Liver (tissue), 8 donors: ENCODE measurements at regions not wholly inside any gene's neighbourhood (a gene's known extent, or its start where the extent isn't known, plus 50 kb on each side); places are given as distances from the start of the nearest gene placed in this dataset.

Source experiments
- DNase-seq: peaks from one replicate; pipeline ENCODE4 v3.0.0-alpha.2; 2017; ENCODE audit warnings: low spot score
- H3K27ac ChIP-seq, 2 donors: one replicate each; pipeline ENCODE4 v1.7.0; 2013; ENCODE audit warnings: inconsistent platforms in 2 of 2, low read length in 2 of 2, control low read depth in 1 of 2, low read depth in 1 of 2, mild to moderate bottlenecking in 1 of 2
- H3K27me3 ChIP-seq, 4 donors: one replicate each; pipeline versions ENCODE4 v1.6.1 to v1.7.0; 2013; ENCODE audit warnings: low read length in 3 of 4, inconsistent platforms in 1 of 4, mild to moderate bottlenecking in 1 of 4, moderate library complexity in 1 of 4; ENCODE audit not compliant: control insufficient read depth in 4 of 4, insufficient read depth in 4 of 4
- H3K36me3 ChIP-seq, 4 donors: one replicate each; pipeline versions ENCODE4 v1.6.1 to v1.7.0; 2013; ENCODE audit warnings: low read length in 3 of 4, mild to moderate bottlenecking in 3 of 4, low read depth in 1 of 4, moderate library complexity in 1 of 4; ENCODE audit not compliant: control insufficient read depth in 4 of 4, insufficient read depth in 3 of 4
- H3K4me1 ChIP-seq, 4 donors: one replicate each; pipeline versions ENCODE4 v1.6.1 to v1.7.0; 2013; ENCODE audit warnings: low read length in 3 of 4, mild to moderate bottlenecking in 3 of 4, moderate library complexity in 1 of 4; ENCODE audit not compliant: control insufficient read depth in 4 of 4, insufficient read depth in 4 of 4
- H3K4me3 ChIP-seq, 3 donors: one replicate each; pipeline versions ENCODE4 v1.6.1 to v1.7.0; 2013; ENCODE audit warnings: low read length in 3 of 3, control low read depth in 1 of 3, low read depth in 1 of 3, mild to moderate bottlenecking in 1 of 3
- H3K9ac ChIP-seq, 2 donors: one replicate each; pipeline ENCODE4 v1.7.0; 2013; ENCODE audit warnings: low read length in 2 of 2, mild to moderate bottlenecking in 2 of 2, moderate library complexity in 2 of 2, control low read depth in 1 of 2, low read depth in 1 of 2
- H3K9me3 ChIP-seq, 4 donors: one replicate each; pipeline versions ENCODE4 v1.6.1 to v1.7.0; 2013; ENCODE audit warnings: low read length in 3 of 4; ENCODE audit not compliant: control insufficient read depth in 4 of 4
- EGR1 ChIP-seq, 2 donors: IDR thresholded peaks; 2 replicates each; pipeline ENCODE4 v1.6.1; 2016 to 2018; ENCODE audit warnings: antibody characterized with exemption in 2 of 2, low read depth in 2 of 2
- FOXA2 ChIP-seq: IDR thresholded peaks from 2 replicates; pipeline ENCODE4 v1.6.1; 2016; ENCODE audit warnings: antibody characterized with exemption
- GABPA ChIP-seq, 2 donors: IDR thresholded peaks in 1 of 2; conservative IDR thresholded peaks in 1 of 2; 2 replicates each; pipeline ENCODE4 v1.6.1; 2016; ENCODE audit warnings: antibody characterized with exemption in 2 of 2, mild to moderate bottlenecking in 1 of 2, moderate library complexity in 1 of 2
- HNF4A ChIP-seq, 2 donors: conservative IDR thresholded peaks; 2 replicates each; pipeline ENCODE4 v1.6.1; 2016; ENCODE audit warnings: antibody characterized with exemption in 2 of 2, mild to moderate bottlenecking in 2 of 2
- HNF4G ChIP-seq: IDR thresholded peaks from 2 replicates; pipeline ENCODE4 v1.6.1; 2016; ENCODE audit warnings: antibody characterized with exemption
- JUND ChIP-seq, 2 donors: IDR thresholded peaks; 2 replicates each; pipeline ENCODE4 v1.6.1; 2016; ENCODE audit warnings: antibody characterized with exemption in 2 of 2
- NR2F2 ChIP-seq: IDR thresholded peaks from 2 replicates; pipeline ENCODE4 v1.6.1; 2016; ENCODE audit warnings: antibody characterized with exemption
- SP1 ChIP-seq: IDR thresholded peaks from 2 replicates; pipeline ENCODE4 v1.6.1; 2018; ENCODE audit warnings: antibody characterized with exemption, mild to moderate bottlenecking
- TAF1 ChIP-seq: conservative IDR thresholded peaks from 2 replicates; pipeline ENCODE4 v1.6.1; 2016; ENCODE audit warnings: antibody characterized with exemption, mild to moderate bottlenecking
- YY1 ChIP-seq: IDR thresholded peaks from 2 replicates; pipeline ENCODE4 v1.6.1; 2016; ENCODE audit warnings: antibody characterized with exemption, mild to moderate bottlenecking
- WGBS: extraction: QIAGEN DNeasy Blood & Tissue Kit; methylation state at CpG from one replicate; pipeline ENCODE4 v1.1.7; 2013; 5-methylcytosine and 5-hydroxymethylcytosine counted together
- TF ChIP-seq, protein P1 (sequence below): fragments of 150-350 bp; IDR thresholded peaks from 2 replicates; pipeline ENCODE4 v1.5.1; 2017; ENCODE audit warnings: improper control_type of control experiment, low read depth, low read length; ENCODE audit not compliant: missing input control
- TF ChIP-seq, protein P2 (sequence below): IDR thresholded peaks from 2 replicates; pipeline ENCODE4 v1.6.1; 2016; ENCODE audit warnings: antibody characterized with exemption
- TF ChIP-seq, protein P3 (sequence below): IDR thresholded peaks from 2 replicates; pipeline ENCODE4 v1.6.1; 2016; ENCODE audit warnings: antibody characterized with exemption
- TF ChIP-seq, protein P4 (sequence below): IDR thresholded peaks from 2 replicates; pipeline ENCODE4 v1.6.1; 2016; ENCODE audit warnings: antibody characterized with exemption, mild to moderate bottlenecking
- donor health status: healthy.
- donor health status: healthy.
- donor health status: healthy.
- donor health status: healthy.
- donor health status: healthy.

DNA sequence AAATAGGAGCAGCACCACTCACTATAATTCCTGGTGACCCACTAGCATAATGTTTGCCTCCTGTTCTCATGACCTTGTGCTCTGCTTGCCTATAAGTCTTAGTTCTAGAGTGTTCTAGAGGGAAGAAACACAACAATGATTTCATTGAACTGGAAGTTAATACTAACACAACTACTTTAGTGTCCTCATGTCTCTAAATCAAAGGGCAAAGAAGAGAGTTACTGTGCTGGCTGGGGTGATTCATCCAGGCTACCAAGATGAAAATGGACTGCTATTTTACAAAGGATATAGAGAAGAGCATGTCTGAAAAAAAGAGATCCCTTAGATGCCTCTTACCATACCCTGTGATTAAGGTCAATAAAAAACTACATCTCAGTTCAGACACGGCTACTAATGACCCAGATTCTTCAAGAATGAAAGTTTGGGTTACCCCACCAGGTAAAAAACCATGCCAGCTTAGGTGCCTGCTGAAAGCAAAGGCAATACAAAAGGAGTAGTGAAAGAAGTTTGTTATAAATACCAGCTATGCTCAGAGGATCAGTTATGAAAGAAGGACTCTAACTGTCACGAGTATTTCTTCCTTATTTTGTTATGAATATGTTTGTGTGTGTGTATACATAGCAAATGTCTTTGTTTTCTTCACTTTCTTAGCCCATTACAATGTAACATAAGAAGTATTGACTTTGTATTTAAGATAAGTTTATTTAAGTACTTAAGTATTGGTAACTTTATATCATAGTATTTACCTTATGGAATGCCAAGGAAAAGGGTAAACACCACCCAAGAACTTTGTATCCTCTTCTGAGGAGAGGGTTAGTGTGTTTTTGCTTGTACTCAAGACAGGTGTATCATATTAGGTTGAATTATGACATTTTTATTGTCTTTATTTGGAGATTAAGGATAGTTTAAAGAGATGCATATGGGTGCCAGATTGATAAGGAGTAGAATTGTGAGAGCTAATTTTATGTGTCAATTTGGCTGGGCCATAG, 314.1 kb upstream of the PTGER4 start (continued):
- no peak for TF ChIP-seq GABPA (IDR thresholded peaks at IDR 0.05 in 1 of 2, conservative IDR thresholded peaks at IDR 0.05 in 1 of 2)
- no peak for TF ChIP-seq YY1
- TF ChIP-seq, protein P1, sequence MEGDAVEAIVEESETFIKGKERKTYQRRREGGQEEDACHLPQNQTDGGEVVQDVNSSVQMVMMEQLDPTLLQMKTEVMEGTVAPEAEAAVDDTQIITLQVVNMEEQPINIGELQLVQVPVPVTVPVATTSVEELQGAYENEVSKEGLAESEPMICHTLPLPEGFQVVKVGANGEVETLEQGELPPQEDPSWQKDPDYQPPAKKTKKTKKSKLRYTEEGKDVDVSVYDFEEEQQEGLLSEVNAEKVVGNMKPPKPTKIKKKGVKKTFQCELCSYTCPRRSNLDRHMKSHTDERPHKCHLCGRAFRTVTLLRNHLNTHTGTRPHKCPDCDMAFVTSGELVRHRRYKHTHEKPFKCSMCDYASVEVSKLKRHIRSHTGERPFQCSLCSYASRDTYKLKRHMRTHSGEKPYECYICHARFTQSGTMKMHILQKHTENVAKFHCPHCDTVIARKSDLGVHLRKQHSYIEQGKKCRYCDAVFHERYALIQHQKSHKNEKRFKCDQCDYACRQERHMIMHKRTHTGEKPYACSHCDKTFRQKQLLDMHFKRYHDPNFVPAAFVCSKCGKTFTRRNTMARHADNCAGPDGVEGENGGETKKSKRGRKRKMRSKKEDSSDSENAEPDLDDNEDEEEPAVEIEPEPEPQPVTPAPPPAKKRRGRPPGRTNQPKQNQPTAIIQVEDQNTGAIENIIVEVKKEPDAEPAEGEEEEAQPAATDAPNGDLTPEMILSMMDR, result no peak
- TF ChIP-seq, protein P2, sequence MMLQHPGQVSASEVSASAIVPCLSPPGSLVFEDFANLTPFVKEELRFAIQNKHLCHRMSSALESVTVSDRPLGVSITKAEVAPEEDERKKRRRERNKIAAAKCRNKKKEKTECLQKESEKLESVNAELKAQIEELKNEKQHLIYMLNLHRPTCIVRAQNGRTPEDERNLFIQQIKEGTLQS, result no peak
- TF ChIP-seq SP1, result no peak
- TF ChIP-seq FOXA2, result no peak
- no peak for TF ChIP-seq HNF4A (conservative IDR thresholded peaks at IDR 0.05)

DNA sequence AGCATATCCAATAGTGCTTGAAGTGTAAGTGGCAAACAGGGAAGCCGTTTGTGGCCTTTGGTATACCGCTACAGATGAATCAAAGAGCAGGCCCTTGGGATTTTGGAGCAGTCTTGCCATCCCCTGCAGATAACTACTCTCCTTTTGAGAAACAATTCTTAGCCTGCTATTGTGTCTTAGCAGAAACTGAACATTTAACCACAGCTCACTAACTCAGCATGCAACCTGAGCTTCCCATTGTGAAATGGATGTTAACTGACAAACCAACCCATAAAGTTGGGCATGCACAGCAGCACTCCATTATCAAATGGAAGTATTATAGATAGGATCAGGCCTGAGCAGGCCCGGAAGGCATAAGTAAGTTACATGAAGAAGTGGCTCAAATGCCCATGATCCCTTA, 315.3 kb upstream of the PTGER4 start:
- no peak overlapping the region for H3K4me3 ChIP-seq
- TF ChIP-seq EGR1 (IDR thresholded peaks at IDR 0.05; ENCODE audit: low read depth in 2 of 2) (no peak), JUND (IDR thresholded peaks at IDR 0.05) (no peak), GABPA (IDR thresholded peaks at IDR 0.05 in 1 of 2, conservative IDR thresholded peaks at IDR 0.05 in 1 of 2) (no peak), HNF4G (no peak), NR2F2 (no peak), TAF1 (no peak)
- TF ChIP-seq, protein P3, sequence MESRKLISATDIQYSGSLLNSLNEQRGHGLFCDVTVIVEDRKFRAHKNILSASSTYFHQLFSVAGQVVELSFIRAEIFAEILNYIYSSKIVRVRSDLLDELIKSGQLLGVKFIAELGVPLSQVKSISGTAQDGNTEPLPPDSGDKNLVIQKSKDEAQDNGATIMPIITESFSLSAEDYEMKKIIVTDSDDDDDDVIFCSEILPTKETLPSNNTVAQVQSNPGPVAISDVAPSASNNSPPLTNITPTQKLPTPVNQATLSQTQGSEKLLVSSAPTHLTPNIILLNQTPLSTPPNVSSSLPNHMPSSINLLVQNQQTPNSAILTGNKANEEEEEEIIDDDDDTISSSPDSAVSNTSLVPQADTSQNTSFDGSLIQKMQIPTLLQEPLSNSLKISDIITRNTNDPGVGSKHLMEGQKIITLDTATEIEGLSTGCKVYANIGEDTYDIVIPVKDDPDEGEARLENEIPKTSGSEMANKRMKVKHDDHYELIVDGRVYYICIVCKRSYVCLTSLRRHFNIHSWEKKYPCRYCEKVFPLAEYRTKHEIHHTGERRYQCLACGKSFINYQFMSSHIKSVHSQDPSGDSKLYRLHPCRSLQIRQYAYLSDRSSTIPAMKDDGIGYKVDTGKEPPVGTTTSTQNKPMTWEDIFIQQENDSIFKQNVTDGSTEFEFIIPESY, result no peak
- TF ChIP-seq, protein P4, sequence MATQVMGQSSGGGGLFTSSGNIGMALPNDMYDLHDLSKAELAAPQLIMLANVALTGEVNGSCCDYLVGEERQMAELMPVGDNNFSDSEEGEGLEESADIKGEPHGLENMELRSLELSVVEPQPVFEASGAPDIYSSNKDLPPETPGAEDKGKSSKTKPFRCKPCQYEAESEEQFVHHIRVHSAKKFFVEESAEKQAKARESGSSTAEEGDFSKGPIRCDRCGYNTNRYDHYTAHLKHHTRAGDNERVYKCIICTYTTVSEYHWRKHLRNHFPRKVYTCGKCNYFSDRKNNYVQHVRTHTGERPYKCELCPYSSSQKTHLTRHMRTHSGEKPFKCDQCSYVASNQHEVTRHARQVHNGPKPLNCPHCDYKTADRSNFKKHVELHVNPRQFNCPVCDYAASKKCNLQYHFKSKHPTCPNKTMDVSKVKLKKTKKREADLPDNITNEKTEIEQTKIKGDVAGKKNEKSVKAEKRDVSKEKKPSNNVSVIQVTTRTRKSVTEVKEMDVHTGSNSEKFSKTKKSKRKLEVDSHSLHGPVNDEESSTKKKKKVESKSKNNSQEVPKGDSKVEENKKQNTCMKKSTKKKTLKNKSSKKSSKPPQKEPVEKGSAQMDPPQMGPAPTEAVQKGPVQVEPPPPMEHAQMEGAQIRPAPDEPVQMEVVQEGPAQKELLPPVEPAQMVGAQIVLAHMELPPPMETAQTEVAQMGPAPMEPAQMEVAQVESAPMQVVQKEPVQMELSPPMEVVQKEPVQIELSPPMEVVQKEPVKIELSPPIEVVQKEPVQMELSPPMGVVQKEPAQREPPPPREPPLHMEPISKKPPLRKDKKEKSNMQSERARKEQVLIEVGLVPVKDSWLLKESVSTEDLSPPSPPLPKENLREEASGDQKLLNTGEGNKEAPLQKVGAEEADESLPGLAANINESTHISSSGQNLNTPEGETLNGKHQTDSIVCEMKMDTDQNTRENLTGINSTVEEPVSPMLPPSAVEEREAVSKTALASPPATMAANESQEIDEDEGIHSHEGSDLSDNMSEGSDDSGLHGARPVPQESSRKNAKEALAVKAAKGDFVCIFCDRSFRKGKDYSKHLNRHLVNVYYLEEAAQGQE, result no peak
- H3K36me3 ChIP-seq, result no peaks in the 10 kb centered on the region
- no peak for DNase-seq
- no peaks in the 10 kb centered on the region for H3K4me1 ChIP-seq
- H3K27me3 ChIP-seq, result no peaks in the 10 kb centered on the region
- H3K9me3 ChIP-seq, result no peaks in the 10 kb centered on the region
- H3K27ac ChIP-seq, result no peak overlapping the region
- H3K9ac ChIP-seq, result no peak overlapping the region
- whole genome bisulfite sequencing, result 95% methylated on average over 3 of the region's 3 CpGs
